ENCODE measurements at regions not wholly inside any gene's neighbourhood (a gene's known extent, or its start where the extent isn't known, plus 50 kb on each side); places are given as distances from the start of the nearest gene placed in this dataset.

DNA sequence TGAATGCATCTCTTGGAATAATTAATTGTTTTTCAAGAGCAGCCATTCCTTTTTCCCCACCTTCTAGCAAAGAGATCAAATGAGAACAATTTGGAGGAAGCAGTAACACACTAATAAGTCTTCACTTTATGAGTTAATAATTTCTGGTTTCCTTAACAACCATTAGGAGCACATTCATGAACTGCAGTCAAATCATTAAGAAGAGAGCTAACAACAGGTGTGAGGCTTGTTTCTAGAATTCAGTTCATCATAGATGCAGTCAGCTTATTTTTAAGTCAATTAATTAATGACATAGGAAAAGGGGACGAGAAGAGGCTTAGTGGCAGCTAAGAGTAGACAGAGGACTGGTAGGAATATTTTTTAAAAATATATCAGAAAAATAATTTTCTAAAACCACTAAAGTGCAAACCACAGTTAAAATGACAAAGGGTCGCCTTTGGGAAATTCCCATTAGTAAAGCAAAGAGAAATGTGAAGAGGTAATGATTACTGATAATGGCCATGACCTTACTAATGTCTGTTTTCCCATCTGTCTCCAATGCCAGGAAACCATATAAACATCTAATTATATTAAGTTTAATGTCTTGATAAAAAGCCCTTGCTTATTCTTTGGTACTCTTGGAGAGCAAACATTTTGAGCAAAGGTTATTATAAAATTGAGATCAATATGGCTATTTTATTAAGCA is 184.2 kb downstream of the KCNJ2 start:
- no peaks in the 10 kb centered on the region for H3K9me3 ChIP-seq (replicated peaks; ENCODE audit: control insufficient read depth, insufficient read depth, low read length)
- no peak overlapping the region for H3K27ac ChIP-seq (ENCODE audit: insufficient read depth, low read depth, low read length)
- no peaks in the 10 kb centered on the region for H3K27me3 ChIP-seq (ENCODE audit: control insufficient read depth in 2 of 2, insufficient read depth in 2 of 2, low read length in 2 of 2)
- intact Hi-C loops (cut with micrococcal nuclease) (no loop called here), dilution Hi-C loops (cut with MboI; ENCODE audit: extremely low pct_ligation_motif_present, low sequenced_read_pairs) (no loop called here)
- FAIRE-seq (no peak), DNase-seq (ENCODE audit: low read depth, low spot score) (no peak)
- no peaks in the 10 kb centered on the region for H3K4me1 ChIP-seq (ENCODE audit: control insufficient read depth, extremely low read depth, insufficient read depth, low read length)
- TF ChIP-seq JUN (IDR thresholded peaks at IDR 0.05; ENCODE audit: borderline replicate concordance, insufficient read depth, insufficient read length, low read depth) (no peak), GATA2 (IDR thresholded peaks at IDR 0.05; ENCODE audit: insufficient read depth, insufficient read length, low read depth, low read length) (no peak), POLR2A (IDR thresholded peaks at IDR 0.05; ENCODE audit: low read depth, low read length) (no peak), MYC (IDR thresholded peaks at IDR 0.05; ENCODE audit: low read depth, low read length) (no peak), EZH2 (IDR thresholded peaks at IDR 0.05; ENCODE audit: borderline replicate concordance, low read depth, low read length, severe bottlenecking) (no peak), POLR2AphosphoS5 (IDR thresholded peaks at IDR 0.05; ENCODE audit: insufficient read depth, low read depth, low read length) (no peak), FOS (IDR thresholded peaks at IDR 0.05; ENCODE audit: borderline replicate concordance, insufficient read depth, low read length) (no peak)
- TF ChIP-seq, protein P1, sequence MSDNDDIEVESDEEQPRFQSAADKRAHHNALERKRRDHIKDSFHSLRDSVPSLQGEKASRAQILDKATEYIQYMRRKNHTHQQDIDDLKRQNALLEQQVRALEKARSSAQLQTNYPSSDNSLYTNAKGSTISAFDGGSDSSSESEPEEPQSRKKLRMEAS (IDR thresholded peaks at IDR 0.05; ENCODE audit: insufficient read depth, insufficient read length) = no peak
- TF ChIP-seq, protein P2, sequence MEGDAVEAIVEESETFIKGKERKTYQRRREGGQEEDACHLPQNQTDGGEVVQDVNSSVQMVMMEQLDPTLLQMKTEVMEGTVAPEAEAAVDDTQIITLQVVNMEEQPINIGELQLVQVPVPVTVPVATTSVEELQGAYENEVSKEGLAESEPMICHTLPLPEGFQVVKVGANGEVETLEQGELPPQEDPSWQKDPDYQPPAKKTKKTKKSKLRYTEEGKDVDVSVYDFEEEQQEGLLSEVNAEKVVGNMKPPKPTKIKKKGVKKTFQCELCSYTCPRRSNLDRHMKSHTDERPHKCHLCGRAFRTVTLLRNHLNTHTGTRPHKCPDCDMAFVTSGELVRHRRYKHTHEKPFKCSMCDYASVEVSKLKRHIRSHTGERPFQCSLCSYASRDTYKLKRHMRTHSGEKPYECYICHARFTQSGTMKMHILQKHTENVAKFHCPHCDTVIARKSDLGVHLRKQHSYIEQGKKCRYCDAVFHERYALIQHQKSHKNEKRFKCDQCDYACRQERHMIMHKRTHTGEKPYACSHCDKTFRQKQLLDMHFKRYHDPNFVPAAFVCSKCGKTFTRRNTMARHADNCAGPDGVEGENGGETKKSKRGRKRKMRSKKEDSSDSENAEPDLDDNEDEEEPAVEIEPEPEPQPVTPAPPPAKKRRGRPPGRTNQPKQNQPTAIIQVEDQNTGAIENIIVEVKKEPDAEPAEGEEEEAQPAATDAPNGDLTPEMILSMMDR (IDR thresholded peaks at IDR 0.05; ENCODE audit: extremely low read depth in 1 of 2, insufficient read depth in 1 of 2, low read depth in 1 of 2, low read length in 2 of 2) = no peak
- no peak overlapping the region for H2AFZ ChIP-seq (ENCODE audit: low read depth, low read length)
- no TSS peak for BruUV-seq (replicated peaks)
- no peaks in the 10 kb centered on the region for H3K9me1 ChIP-seq (replicated peaks; ENCODE audit: control insufficient read depth, extremely low read depth, insufficient read depth, low read length)
- no peak overlapping the region for H3K4me2 ChIP-seq (ENCODE audit: insufficient read depth, low read length)
- ChIA-PET POLR2A (no interaction called here), CTCF (interaction anchor here (0.6 to 1.9 kb wide), 2 partner anchors 9 to 198 kb away, joined by 3 to 5 read pairs; no protein-coding TSS in a partner anchor)
- no peaks in the 10 kb centered on the region for H4K20me1 ChIP-seq (replicated peaks; ENCODE audit: control insufficient read depth, extremely low read depth, insufficient read depth, low read length)
- no peaks in the 10 kb centered on the region for H3K36me3 ChIP-seq (ENCODE audit: control insufficient read depth in 2 of 2, extremely low read depth in 1 of 2, insufficient read depth in 2 of 2, low read length in 2 of 2)
- no peak overlapping the region for H3K4me3 ChIP-seq (replicated peaks in 1 of 3; ENCODE audit: insufficient read depth in 1 of 3, low read depth in 1 of 3, low read length in 3 of 3)
- H3K79me2 ChIP-seq (ENCODE audit: control insufficient read depth, insufficient read depth, low read length) = no peaks in the 10 kb centered on the region
- H3K9ac ChIP-seq (replicated peaks; ENCODE audit: extremely low read depth, insufficient read depth, low read length) = no peak overlapping the region

Measured in endothelial cell of umbilical vein (primary cell).